GM12878 (cell line): ENCODE measurements at regions not wholly inside any gene's neighbourhood (a gene's known extent, or its start where the extent isn't known, plus 50 kb on each side); places are given as distances from the start of the nearest gene placed in this dataset.

Experiments
- ATAC-seq: fragments of 200-7000 bp; cut with Tn5 transposase; 3 replicates; pipeline ENCODE4 v1.9.1; 2020; ENCODE audit warnings: mild to moderate bottlenecking, moderate library complexity
- BruUV-seq: library from RNA; stranded (reverse); fragments of 400-500 nt; replicated peaks from 2 replicates; lab custom pipeline; 2021; lab: Mats Ljungman, UMichigan
- CTCF ChIA-PET: fragments of 300-600 bp; sonication (Branson Sonifier 250); formaldehyde crosslinking; extraction: SDS; loops from one replicate; lab custom pipeline; 2021; ENCODE audit warnings: inconsistent platforms; lab: Yijun Ruan, JAX
- POLR2A ChIA-PET: fragments of 350-600 bp; formaldehyde crosslinking; extraction: SDS; loops from one replicate; lab custom pipeline; 2021; ENCODE audit warnings: inconsistent platforms; lab: Charles Lee
- RAD21 ChIA-PET: fragments of 300-600 bp; sonication (Branson Sonifier 250); formaldehyde crosslinking; loops from one replicate; lab custom pipeline; 2023; ENCODE audit warnings: antibody characterized with exemption; ENCODE audit not compliant: unreplicated experiment; lab: Charles Lee
- SMC1A ChIA-PET: fragments of 300-600 bp; sonication (Branson Sonifier 250); formaldehyde crosslinking; loops from one replicate; lab custom pipeline; 2023; ENCODE audit not compliant: unreplicated experiment, uncharacterized antibody; lab: Charles Lee
- DNase-seq: peaks from one replicate; pipeline ENCODE4 v3.0.0-alpha.2; 2011; ENCODE audit warnings: low read depth, low spot score
- FAIRE-seq: peaks from 3 replicates; lab custom pipeline; 2011; peaks lifted over from hg19 to GRCh38; lab: Jason Lieb, UNC
- H2AFZ ChIP-seq: 2 replicates; pipeline ENCODE4 v1.6.0; 2011; ENCODE audit warnings: low read depth, low read length, control low read depth; ENCODE audit not compliant: control insufficient read depth
- H3K27ac ChIP-seq: 2 replicates; pipeline ENCODE4 v1.5.1; 2011; ENCODE audit warnings: control low read depth; ENCODE audit not compliant: control insufficient read depth, insufficient read depth
- H3K27me3 ChIP-seq, 2 experiments: replicated peaks in 1 of 2; 2 replicates each; pipeline versions ENCODE4 v1.6.0 to v1.6.1; 2011; ENCODE audit warnings: low read length in 1 of 2; ENCODE audit not compliant: control insufficient read depth in 2 of 2, insufficient read depth in 2 of 2
- H3K36me3 ChIP-seq, 2 experiments: 2 replicates each; pipeline ENCODE4 v1.5.1; 2011; ENCODE audit warnings: low read length in 1 of 2; ENCODE audit not compliant: control insufficient read depth in 2 of 2, insufficient read depth in 2 of 2
- H3K4me1 ChIP-seq: 2 replicates; pipeline ENCODE4 v1.6.1; 2011; ENCODE audit warnings: mild to moderate bottlenecking, low read length, moderate library complexity, mixed read lengths; ENCODE audit not compliant: control insufficient read depth, insufficient read depth
- H3K4me2 ChIP-seq: 2 replicates; pipeline ENCODE4 v1.6.0; 2011; ENCODE audit warnings: control low read depth; ENCODE audit not compliant: control insufficient read depth, insufficient read depth
- H3K4me3 ChIP-seq: fragments of 200-600 bp; sonication (generic); 2 replicates; pipeline ENCODE4 v1.5.1; 2016
- H3K79me2 ChIP-seq: 2 replicates; pipeline ENCODE4 v1.6.0; 2011; ENCODE audit warnings: low read length; ENCODE audit not compliant: control insufficient read depth, insufficient read depth
- H3K9ac ChIP-seq: 2 replicates; pipeline ENCODE4 v1.8.0; 2011; ENCODE audit warnings: low read length, control low read depth, mixed read lengths; ENCODE audit not compliant: control insufficient read depth, insufficient read depth
- H3K9me3 ChIP-seq: replicated peaks from 3 replicates; pipeline ENCODE4 v1.5.1; 2011; ENCODE audit warnings: mild to moderate bottlenecking, low read length; ENCODE audit not compliant: control insufficient read depth, insufficient read depth
- H4K20me1 ChIP-seq: 2 replicates; pipeline ENCODE4 v1.6.0; 2011; ENCODE audit not compliant: control insufficient read depth, insufficient read depth
- ATF7 ChIP-seq: fragments of 450-650 bp; IDR thresholded peaks from 2 replicates; pipeline ENCODE4 v1.6.1; 2016; ENCODE audit warnings: low read depth, mild to moderate bottlenecking
- BCL3 ChIP-seq: IDR thresholded peaks from 2 replicates; pipeline ENCODE4 v1.6.1; 2011; ENCODE audit warnings: borderline replicate concordance, low read depth, mild to moderate bottlenecking, moderate library complexity, low read length; ENCODE audit not compliant: insufficient read depth, poor library complexity, severe bottlenecking
- BCLAF1 ChIP-seq: fragments of 450-650 bp; IDR thresholded peaks from 2 replicates; pipeline ENCODE4 v1.6.1; 2017; ENCODE audit warnings: antibody characterized with exemption, mild to moderate bottlenecking, moderate library complexity
- BHLHE40 ChIP-seq, 2 experiments: fragments of 450-650 bp in 1 of 2; IDR thresholded peaks; 2 replicates each; pipeline ENCODE4 v1.6.1; 2011 to 2017; ENCODE audit warnings: low read depth in 2 of 2, borderline replicate concordance in 1 of 2, improper control_type of control experiment in 1 of 2, low read length in 1 of 2, mild to moderate bottlenecking in 1 of 2
- BMI1 ChIP-seq: fragments of 450-650 bp; IDR thresholded peaks from 2 replicates; pipeline ENCODE4 v1.6.1; 2016; ENCODE audit warnings: mild to moderate bottlenecking, moderate library complexity, borderline replicate concordance
- CBX3 ChIP-seq: fragments of 200-600 bp; sonication (generic); IDR thresholded peaks from 2 replicates; pipeline ENCODE4 v1.6.1; 2016; ENCODE audit warnings: low read depth, borderline replicate concordance
- ETV6 ChIP-seq, 2 experiments: fragments of 450-650 bp in 1 of 2; IDR thresholded peaks in 1 of 2; conservative IDR thresholded peaks in 1 of 2; 2 replicates each; pipeline ENCODE4 v1.6.1; 2014; ENCODE audit warnings: antibody characterized with exemption in 1 of 2, borderline replicate concordance in 1 of 2, low read depth in 1 of 2, mild to moderate bottlenecking in 1 of 2, moderate library complexity in 1 of 2
- FOXM1 ChIP-seq: IDR thresholded peaks from 2 replicates; pipeline ENCODE4 v1.6.1; 2012; ENCODE audit warnings: low read depth, mild to moderate bottlenecking, inconsistent platforms, low read length, moderate library complexity
- HDAC2 ChIP-seq: fragments of 200-600 bp; sonication (generic); IDR thresholded peaks from 2 replicates; pipeline ENCODE4 v1.6.1; 2017
- JUND ChIP-seq: IDR thresholded peaks from 2 replicates; pipeline ENCODE4 v1.6.1; 2012; ENCODE audit warnings: low read depth, mild to moderate bottlenecking, low read length, improper control_type of control experiment, moderate library complexity
- NR2C2 ChIP-seq: IDR thresholded peaks from 2 replicates; pipeline ENCODE4 v1.6.1; 2011; ENCODE audit warnings: borderline replicate concordance, low read depth; ENCODE audit not compliant: control insufficient read depth, insufficient read length
- POLR2A ChIP-seq: IDR thresholded peaks from 2 replicates; pipeline ENCODE4 v1.6.1; 2011; ENCODE audit warnings: low read depth, mild to moderate bottlenecking, low read length
- SMAD1 ChIP-seq: fragments of 450-650 bp; IDR thresholded peaks from 2 replicates; pipeline ENCODE4 v1.6.1; 2018; ENCODE audit warnings: mild to moderate bottlenecking, low read depth; ENCODE audit not compliant: partially characterized antibody
- TCF12 ChIP-seq: IDR thresholded peaks from 2 replicates; pipeline ENCODE4 v1.6.1; 2011; ENCODE audit warnings: low read depth, mild to moderate bottlenecking, low read length
- WGBS: methylation state at CpG from one replicate; pipeline ENCODE4 v1.1.6; 2016; ENCODE audit warnings: low lambda C conversion rate; ENCODE audit not compliant: insufficient replicate concordance, insufficient coverage; ENCODE audit errors: missing lambda C conversion rate; 5-methylcytosine and 5-hydroxymethylcytosine counted together
- in situ Hi-C: fragments of 300-500 bp; cut with MboI; formaldehyde crosslinking; loops from 9 replicates; pipeline ENCODE4 v1.14.3; 2018; ENCODE audit warnings: mixed read lengths
- intact Hi-C: fragments of 100-400 bp; cut with micrococcal nuclease; formaldehyde crosslinking; loops from one replicate; pipeline ENCODE4 v1.14.2; 2022; ENCODE audit not compliant: unreplicated experiment
- TF ChIP-seq, protein P1 (sequence below): fragments of 450-650 bp; IDR thresholded peaks from 2 replicates; pipeline ENCODE4 v1.6.1; 2017; ENCODE audit warnings: low read depth, mild to moderate bottlenecking, moderate library complexity

DNA sequence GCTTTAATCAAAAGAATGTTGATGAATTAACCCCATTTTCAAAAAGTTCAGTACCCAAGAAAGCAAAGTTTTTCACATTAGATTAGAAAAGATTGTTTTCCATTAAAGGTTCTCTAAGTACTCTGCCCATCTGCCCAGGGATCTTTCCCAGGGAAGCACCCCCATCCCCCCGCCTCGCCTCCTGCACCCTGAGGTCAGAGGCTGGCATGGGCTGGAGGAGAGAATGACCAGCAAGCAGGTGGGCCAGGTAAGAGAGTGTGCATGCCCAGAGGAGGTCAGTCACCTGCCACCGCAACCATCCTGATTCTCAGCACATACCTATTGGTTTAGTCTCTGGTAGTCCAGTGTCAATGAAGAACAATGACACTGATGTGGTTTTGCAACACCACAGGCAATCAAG, 279.4 kb upstream of the ZNF507 start:
- WGBS = 6% methylated on average over 3 of the region's 3 CpGs
- SMC1A ChIA-PET = no interaction called here

GRCh38 chr19:32067685-32068084, 277.7 kb upstream of the ZNF507 start:
- Histone ChIP-seq H3K9me3 (no peaks in the 10 kb centered on the region; the same call in 2 of the 3 replicates), H3K4me1 (no peaks in the 10 kb centered on the region), H2AFZ (no peak overlapping the region), H4K20me1 (no peaks in the 10 kb centered on the region), H3K27me3 (no peaks in the 10 kb centered on the region), H3K9ac (no peak overlapping the region), H3K27ac (no peak overlapping the region), H3K4me2 (no peak overlapping the region), H3K36me3 (no peaks in the 10 kb centered on the region), H3K79me2 (no peaks in the 10 kb centered on the region), H3K4me3 (no peak overlapping the region)
- ChIA-PET CTCF (no interaction called here), RAD21 (no interaction called here), POLR2A (no interaction called here), SMC1A (no interaction called here)
- no peak for DNase-seq
- in situ Hi-C loops = no loop called here
- intact Hi-C loops = no loop called here
- ATAC-seq = no peak
- WGBS = 15% methylated on average over 5 of the region's 5 CpGs
- no peak for FAIRE-seq
- no TSS peak for BruUV-seq
- no peak for TF ChIP-seq POLR2A
- no peak for TF ChIP-seq ETV6 (conservative IDR thresholded peaks at IDR 0.05 in 1 of 2, IDR thresholded peaks at IDR 0.05 in 1 of 2; ENCODE audit: borderline replicate concordance in 1 of 2, low read depth in 1 of 2)
- TF ChIP-seq HDAC2 = no peak
- TF ChIP-seq SMAD1 = no peak
- TF ChIP-seq BCL3 = no peak
- TF ChIP-seq ATF7 = no peak
- TF ChIP-seq BCLAF1 = no peak
- no peak for TF ChIP-seq BMI1

More for the DNA sequence above, 279.4 kb upstream of the ZNF507 start:
- ATAC-seq = no peak
- H3K9ac ChIP-seq = no peak overlapping the region
- H3K9me3 ChIP-seq = no peaks in the 10 kb centered on the region; the same call in 2 of the 3 replicates
- in situ Hi-C loops (no loop called here), intact Hi-C loops (no loop called here)
- CTCF ChIA-PET = no interaction called here
- no peak for FAIRE-seq
- TF ChIP-seq FOXM1 (no peak), CBX3 (no peak), TCF12 (no peak), NR2C2 (no peak), BHLHE40 (IDR thresholded peaks at IDR 0.05; ENCODE audit: borderline replicate concordance in 1 of 2, low read depth in 2 of 2, low read length in 1 of 2) (no peak), JUND (no peak)
- TF ChIP-seq, protein P1, sequence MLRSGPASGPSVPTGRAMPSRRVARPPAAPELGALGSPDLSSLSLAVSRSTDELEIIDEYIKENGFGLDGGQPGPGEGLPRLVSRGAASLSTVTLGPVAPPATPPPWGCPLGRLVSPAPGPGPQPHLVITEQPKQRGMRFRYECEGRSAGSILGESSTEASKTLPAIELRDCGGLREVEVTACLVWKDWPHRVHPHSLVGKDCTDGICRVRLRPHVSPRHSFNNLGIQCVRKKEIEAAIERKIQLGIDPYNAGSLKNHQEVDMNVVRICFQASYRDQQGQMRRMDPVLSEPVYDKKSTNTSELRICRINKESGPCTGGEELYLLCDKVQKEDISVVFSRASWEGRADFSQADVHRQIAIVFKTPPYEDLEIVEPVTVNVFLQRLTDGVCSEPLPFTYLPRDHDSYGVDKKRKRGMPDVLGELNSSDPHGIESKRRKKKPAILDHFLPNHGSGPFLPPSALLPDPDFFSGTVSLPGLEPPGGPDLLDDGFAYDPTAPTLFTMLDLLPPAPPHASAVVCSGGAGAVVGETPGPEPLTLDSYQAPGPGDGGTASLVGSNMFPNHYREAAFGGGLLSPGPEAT = no peak
- no peak overlapping the region for H3K27ac ChIP-seq
- no peaks in the 10 kb centered on the region for H3K36me3 ChIP-seq
- no peaks in the 10 kb centered on the region for H3K27me3 ChIP-seq
- DNase-seq = no peak
- no peak overlapping the region for H3K4me3 ChIP-seq
- no TSS peak for BruUV-seq
- no peak overlapping the region for H2AFZ ChIP-seq
- POLR2A ChIA-PET = no interaction called here
- H3K79me2 ChIP-seq = no peaks in the 10 kb centered on the region
- no peaks in the 10 kb centered on the region for H3K4me1 ChIP-seq
- no peak overlapping the region for H3K4me2 ChIP-seq
- RAD21 ChIA-PET = no interaction called here
- H4K20me1 ChIP-seq = no peaks in the 10 kb centered on the region
